ENCODE measurements at regions not wholly inside any gene's neighbourhood (a gene's known extent, or its start where the extent isn't known, plus 50 kb on each side); places are given as distances from the start of the nearest gene placed in this dataset.
"Not testable (repeated sequence)": the region's sequence is repeated elsewhere in the genome, so short reads cannot be mapped to it uniquely, and the experiment has no call there.

DNA sequence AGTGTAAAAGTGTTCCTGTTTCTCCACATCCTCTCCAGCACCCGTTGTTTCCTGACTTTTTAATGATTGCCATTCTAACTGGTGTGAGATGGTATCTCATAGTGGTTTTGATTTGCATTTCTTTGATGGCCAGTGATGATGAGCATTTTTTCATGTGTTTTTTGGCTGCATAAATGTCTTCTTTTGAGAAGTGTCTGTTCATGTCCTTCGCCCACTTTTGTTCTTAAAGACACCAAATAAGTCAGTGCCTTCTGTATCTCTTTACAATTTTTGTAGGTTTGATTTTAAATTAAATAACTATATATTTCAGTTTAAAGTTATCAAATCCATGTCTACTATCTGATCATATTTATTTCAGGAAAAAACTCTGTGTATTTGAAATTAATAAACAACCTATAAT, 202.4 kb upstream of the ZNF322 start:
- 94% methylated on average over 1 of the region's 2 CpGs for WGBS (ENCODE audit: insufficient coverage, insufficient replicate concordance, low lambda C conversion rate, missing lambda C conversion rate)
- SMC1A ChIA-PET (ENCODE audit: uncharacterized antibody, unreplicated experiment); H3K27me3 ChIP-seq (replicated peaks in 1 of 2; ENCODE audit: control insufficient read depth in 2 of 2, insufficient read depth in 2 of 2, low read length in 1 of 2); H3K79me2 ChIP-seq (ENCODE audit: control insufficient read depth, insufficient read depth, low read length); POLR2A ChIA-PET; FAIRE-seq; H3K36me3 ChIP-seq (ENCODE audit: control insufficient read depth in 2 of 2, insufficient read depth in 2 of 2, low read length in 1 of 2); H3K9ac ChIP-seq (ENCODE audit: control insufficient read depth, insufficient read depth, low read length); BruUV-seq (replicated peaks); H3K4me1 ChIP-seq (ENCODE audit: control insufficient read depth, insufficient read depth, low read length); intact Hi-C loops (cut with micrococcal nuclease; ENCODE audit: unreplicated experiment); ATAC-seq; CTCF ChIA-PET; H3K9me3 ChIP-seq (replicated peaks; ENCODE audit: control insufficient read depth, insufficient read depth, low read length); H2AFZ ChIP-seq (ENCODE audit: control insufficient read depth, low read depth, low read length); H3K4me3 ChIP-seq; RAD21 ChIA-PET (ENCODE audit: unreplicated experiment); in situ Hi-C loops (cut with MboI); H3K27ac ChIP-seq (ENCODE audit: control insufficient read depth, insufficient read depth); DNase-seq (ENCODE audit: low read depth, low spot score); H4K20me1 ChIP-seq (ENCODE audit: control insufficient read depth, insufficient read depth); H3K4me2 ChIP-seq (ENCODE audit: control insufficient read depth, insufficient read depth): not testable (repeated sequence)

DNA sequence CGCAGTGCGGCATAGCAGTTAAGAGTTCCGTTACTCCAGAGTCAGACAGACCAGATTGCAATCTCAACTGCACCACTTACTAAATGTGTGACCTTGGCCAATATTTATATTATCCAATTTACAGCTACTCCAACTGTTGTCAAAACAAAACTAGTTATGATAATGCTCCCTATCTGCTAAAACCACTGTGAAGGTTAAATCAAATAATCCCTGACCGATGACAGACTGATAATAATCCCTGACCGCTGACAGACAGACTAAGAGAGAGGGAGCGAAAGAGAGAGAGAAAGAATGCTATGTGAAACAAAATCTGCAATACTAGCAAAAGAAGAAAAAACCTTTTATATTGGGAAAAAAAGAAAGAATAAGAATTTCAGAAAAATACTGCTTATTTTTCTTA, 204.1 kb upstream of the ZNF322 start:
- H3K79me2 ChIP-seq (ENCODE audit: control insufficient read depth, insufficient read depth, low read length); H3K4me1 ChIP-seq (ENCODE audit: control insufficient read depth, insufficient read depth, low read length); H3K27me3 ChIP-seq (replicated peaks in 1 of 2; ENCODE audit: control insufficient read depth in 2 of 2, insufficient read depth in 2 of 2, low read length in 1 of 2); ATAC-seq; DNase-seq (ENCODE audit: low read depth, low spot score); SMC1A ChIA-PET (ENCODE audit: uncharacterized antibody, unreplicated experiment); intact Hi-C loops (cut with micrococcal nuclease; ENCODE audit: unreplicated experiment); H3K4me3 ChIP-seq; in situ Hi-C loops (cut with MboI); H3K27ac ChIP-seq (ENCODE audit: control insufficient read depth, insufficient read depth); FAIRE-seq; H3K36me3 ChIP-seq (ENCODE audit: control insufficient read depth in 2 of 2, insufficient read depth in 2 of 2, low read length in 1 of 2); H3K9ac ChIP-seq (ENCODE audit: control insufficient read depth, insufficient read depth, low read length); BruUV-seq (replicated peaks); CTCF ChIA-PET; RAD21 ChIA-PET (ENCODE audit: unreplicated experiment); H3K4me2 ChIP-seq (ENCODE audit: control insufficient read depth, insufficient read depth); H4K20me1 ChIP-seq (ENCODE audit: control insufficient read depth, insufficient read depth); H2AFZ ChIP-seq (ENCODE audit: control insufficient read depth, low read depth, low read length); H3K9me3 ChIP-seq (replicated peaks; ENCODE audit: control insufficient read depth, insufficient read depth, low read length); POLR2A ChIA-PET: not testable (repeated sequence)
- WGBS (ENCODE audit: insufficient coverage, insufficient replicate concordance, low lambda C conversion rate, missing lambda C conversion rate): 100% methylated on average over 6 of the region's 6 CpGs

- H3K27ac ChIP-seq (ENCODE audit: control insufficient read depth, insufficient read depth); H3K9ac ChIP-seq (ENCODE audit: control insufficient read depth, insufficient read depth, low read length); CTCF ChIA-PET; H3K36me3 ChIP-seq (ENCODE audit: control insufficient read depth in 2 of 2, insufficient read depth in 2 of 2, low read length in 1 of 2); BruUV-seq (replicated peaks); H3K9me3 ChIP-seq (replicated peaks; ENCODE audit: control insufficient read depth, insufficient read depth, low read length); H2AFZ ChIP-seq (ENCODE audit: control insufficient read depth, low read depth, low read length); H3K4me2 ChIP-seq (ENCODE audit: control insufficient read depth, insufficient read depth); DNase-seq (ENCODE audit: low read depth, low spot score); H3K4me1 ChIP-seq (ENCODE audit: control insufficient read depth, insufficient read depth, low read length); in situ Hi-C loops (cut with MboI); H3K4me3 ChIP-seq; intact Hi-C loops (cut with micrococcal nuclease; ENCODE audit: unreplicated experiment); H3K27me3 ChIP-seq (replicated peaks in 1 of 2; ENCODE audit: control insufficient read depth in 2 of 2, insufficient read depth in 2 of 2, low read length in 1 of 2); FAIRE-seq; ATAC-seq; H4K20me1 ChIP-seq (ENCODE audit: control insufficient read depth, insufficient read depth); RAD21 ChIA-PET (ENCODE audit: unreplicated experiment); POLR2A ChIA-PET; H3K79me2 ChIP-seq (ENCODE audit: control insufficient read depth, insufficient read depth, low read length); SMC1A ChIA-PET (ENCODE audit: uncharacterized antibody, unreplicated experiment): not testable (repeated sequence)
- WGBS (ENCODE audit: insufficient coverage, insufficient replicate concordance, low lambda C conversion rate, missing lambda C conversion rate): 78% methylated on average over 9 of the region's 9 CpGs
Measured at GRCh38 chr6:26898785-26899184, 239.2 kb upstream of the ZNF322 start.

DNA sequence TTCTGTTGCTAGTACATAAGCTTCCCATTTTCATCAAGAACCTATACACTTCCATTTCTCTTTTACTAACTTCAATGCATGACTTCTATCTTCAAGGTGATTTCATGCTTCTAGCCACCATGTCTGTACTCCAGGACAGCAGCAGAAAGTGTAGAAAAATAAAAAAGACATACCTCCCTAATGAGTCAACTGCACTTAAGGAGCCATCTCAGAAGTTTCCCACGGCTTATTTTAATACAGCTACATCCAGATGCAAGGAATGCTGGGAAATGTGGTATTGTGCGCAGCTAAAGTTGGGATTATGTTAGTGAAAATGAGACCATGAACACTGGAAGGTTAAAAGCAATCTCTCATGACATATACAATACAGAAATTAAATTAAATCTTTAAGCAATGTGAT, 264.7 kb upstream of the ZNF322 start:
- DNase-seq (ENCODE audit: low read depth, low spot score); BruUV-seq (replicated peaks); H3K79me2 ChIP-seq (ENCODE audit: control insufficient read depth, insufficient read depth, low read length); RAD21 ChIA-PET (ENCODE audit: unreplicated experiment); H3K4me1 ChIP-seq (ENCODE audit: control insufficient read depth, insufficient read depth, low read length); ATAC-seq; FAIRE-seq; H3K36me3 ChIP-seq (ENCODE audit: control insufficient read depth in 2 of 2, insufficient read depth in 2 of 2, low read length in 1 of 2); H2AFZ ChIP-seq (ENCODE audit: control insufficient read depth, low read depth, low read length); intact Hi-C loops (cut with micrococcal nuclease; ENCODE audit: unreplicated experiment); POLR2A ChIA-PET; H3K27ac ChIP-seq (ENCODE audit: control insufficient read depth, insufficient read depth); in situ Hi-C loops (cut with MboI); H3K27me3 ChIP-seq (replicated peaks in 1 of 2; ENCODE audit: control insufficient read depth in 2 of 2, insufficient read depth in 2 of 2, low read length in 1 of 2); H4K20me1 ChIP-seq (ENCODE audit: control insufficient read depth, insufficient read depth); H3K4me3 ChIP-seq; CTCF ChIA-PET; H3K4me2 ChIP-seq (ENCODE audit: control insufficient read depth, insufficient read depth); H3K9me3 ChIP-seq (replicated peaks; ENCODE audit: control insufficient read depth, insufficient read depth, low read length); SMC1A ChIA-PET (ENCODE audit: uncharacterized antibody, unreplicated experiment); H3K9ac ChIP-seq (ENCODE audit: control insufficient read depth, insufficient read depth, low read length): not testable (repeated sequence)
- 98% methylated on average over 2 of the region's 2 CpGs for WGBS (ENCODE audit: insufficient coverage, insufficient replicate concordance, low lambda C conversion rate, missing lambda C conversion rate)
